NT2/D1 (cell line): ENCODE measurements at regions not wholly inside any gene's neighbourhood (a gene's known extent, or its start where the extent isn't known, plus 50 kb on each side); places are given as distances from the start of the nearest gene placed in this dataset.

Experiments used
- YY1 ChIP-seq: IDR thresholded peaks from 2 replicates; pipeline ENCODE4 v1.6.1; 2011; ENCODE audit not compliant: insufficient read length, insufficient read depth
- ZNF274 ChIP-seq: IDR thresholded peaks from 2 replicates; pipeline ENCODE4 v1.6.1; 2011; ENCODE audit warnings: mild to moderate bottlenecking, low read depth, low read length

GRCh38 chr18:29181151-29181901 is 1004.4 kb upstream of the CDH2 start:
- TF ChIP-seq ZNF274 (no peak), YY1 (no peak)
